Loucy (cell line): ENCODE measurements at regions not wholly inside any gene's neighbourhood (a gene's known extent, or its start where the extent isn't known, plus 50 kb on each side); places are given as distances from the start of the nearest gene placed in this dataset.
A peak's percentile ranks its signal among the peaks of the same experiment; 100 is the strongest.

ENCODE experiments used
- H2AFZ ChIP-seq: fragments of 200-600 bp; sonication (generic); 2 replicates; pipeline ENCODE4 v1.6.0; 2016; ENCODE audit warnings: antibody characterized with exemption, mild to moderate bottlenecking, low read length, moderate library complexity
- H3F3A ChIP-seq: fragments of 200-600 bp; 2 replicates; pipeline ENCODE4 v1.6.0; 2016; ENCODE audit warnings: antibody characterized with exemption, low read depth, mild to moderate bottlenecking
- H3K27me3 ChIP-seq: fragments of 200-600 bp; sonication (generic); 2 replicates; pipeline ENCODE4 v1.6.1; 2014; ENCODE audit warnings: low read length, mild to moderate bottlenecking; ENCODE audit not compliant: insufficient read depth, poor library complexity, severe bottlenecking
- H3K36me3 ChIP-seq: fragments of 200-600 bp; sonication (generic); 2 replicates; pipeline ENCODE4 v1.6.1; 2016; ENCODE audit warnings: low read length; ENCODE audit not compliant: insufficient read depth
- H3K4me1 ChIP-seq: fragments of 200-600 bp; sonication (generic); 2 replicates; pipeline ENCODE4 v1.5.1; 2014; ENCODE audit warnings: low read length, mild to moderate bottlenecking; ENCODE audit not compliant: insufficient read depth, poor library complexity, severe bottlenecking
- H3K4me2 ChIP-seq: fragments of 200-600 bp; sonication (generic); 2 replicates; pipeline ENCODE4 v1.6.0; 2014; ENCODE audit warnings: antibody characterized with exemption, low read length, low read depth, mild to moderate bottlenecking; ENCODE audit not compliant: poor library complexity, severe bottlenecking
- H3K4me3 ChIP-seq: fragments of 200-600 bp; sonication (generic); 2 replicates; pipeline ENCODE4 v1.5.1; 2014; ENCODE audit warnings: low read length, mild to moderate bottlenecking, mixed read lengths; ENCODE audit not compliant: poor library complexity, severe bottlenecking
- H3K79me2 ChIP-seq: fragments of 200-600 bp; sonication (generic); 2 replicates; pipeline ENCODE4 v1.6.1; 2014; ENCODE audit warnings: low read length; ENCODE audit not compliant: insufficient read depth
- H3K9ac ChIP-seq: fragments of 200-600 bp; sonication (generic); 2 replicates; pipeline ENCODE4 v1.6.0; 2014; ENCODE audit warnings: mild to moderate bottlenecking, low read depth, low read length, moderate library complexity; ENCODE audit not compliant: poor library complexity, severe bottlenecking
- H3K9me2 ChIP-seq: fragments of 200-600 bp; sonication (generic); replicated peaks from 2 replicates; pipeline ENCODE4 v1.6.1; 2016; ENCODE audit warnings: low read depth, low read length, mixed read lengths
- H3K9me3 ChIP-seq: fragments of 200-600 bp; sonication (generic); 2 replicates; pipeline ENCODE4 v1.6.1; 2014; ENCODE audit warnings: mild to moderate bottlenecking, antibody characterized with exemption, low read length, low read depth; ENCODE audit not compliant: insufficient read depth
- H4K20me1 ChIP-seq: fragments of 200-600 bp; sonication (generic); 2 replicates; pipeline ENCODE4 v1.6.0; 2014; ENCODE audit warnings: antibody characterized with exemption, low read length, mild to moderate bottlenecking; ENCODE audit not compliant: insufficient read depth, poor library complexity, severe bottlenecking
- EZH2phosphoT487 ChIP-seq: fragments of 200-600 bp; IDR thresholded peaks from 2 replicates; pipeline ENCODE4 v1.6.1; 2018; ENCODE audit warnings: antibody characterized with exemption, mild to moderate bottlenecking, moderate library complexity, borderline replicate concordance
- TF ChIP-seq, protein P1 (sequence below): fragments of 200-600 bp; sonication (generic); conservative IDR thresholded peaks from 2 replicates; pipeline ENCODE4 v1.5.1; 2014; ENCODE audit warnings: mild to moderate bottlenecking, antibody characterized with exemption, low read length

DNA sequence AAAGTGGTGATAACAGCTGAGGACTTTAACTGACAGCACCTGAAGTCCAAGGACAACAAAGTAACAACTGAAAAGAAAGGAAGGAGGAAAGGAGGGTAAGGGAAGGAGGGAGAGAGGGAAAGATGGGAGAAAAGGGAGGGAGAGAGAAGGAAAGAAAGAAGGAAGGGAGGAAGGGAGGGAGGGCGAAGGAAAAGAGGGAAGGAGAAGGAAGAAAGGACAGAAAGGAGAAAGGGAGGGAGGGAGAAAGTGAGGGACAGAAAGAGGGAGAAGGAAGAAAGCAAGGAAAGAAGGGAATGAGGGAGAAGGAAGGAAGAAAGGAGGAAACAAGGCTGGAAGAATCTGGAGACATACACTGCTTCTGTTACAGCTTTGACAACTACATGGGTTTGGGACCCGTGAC lies 494.4 kb downstream of the FUT8 start:
- no peaks in the 10 kb centered on the region for H3K27me3 ChIP-seq
- no peaks in the 10 kb centered on the region for H3F3A ChIP-seq
- TF ChIP-seq, protein P1, sequence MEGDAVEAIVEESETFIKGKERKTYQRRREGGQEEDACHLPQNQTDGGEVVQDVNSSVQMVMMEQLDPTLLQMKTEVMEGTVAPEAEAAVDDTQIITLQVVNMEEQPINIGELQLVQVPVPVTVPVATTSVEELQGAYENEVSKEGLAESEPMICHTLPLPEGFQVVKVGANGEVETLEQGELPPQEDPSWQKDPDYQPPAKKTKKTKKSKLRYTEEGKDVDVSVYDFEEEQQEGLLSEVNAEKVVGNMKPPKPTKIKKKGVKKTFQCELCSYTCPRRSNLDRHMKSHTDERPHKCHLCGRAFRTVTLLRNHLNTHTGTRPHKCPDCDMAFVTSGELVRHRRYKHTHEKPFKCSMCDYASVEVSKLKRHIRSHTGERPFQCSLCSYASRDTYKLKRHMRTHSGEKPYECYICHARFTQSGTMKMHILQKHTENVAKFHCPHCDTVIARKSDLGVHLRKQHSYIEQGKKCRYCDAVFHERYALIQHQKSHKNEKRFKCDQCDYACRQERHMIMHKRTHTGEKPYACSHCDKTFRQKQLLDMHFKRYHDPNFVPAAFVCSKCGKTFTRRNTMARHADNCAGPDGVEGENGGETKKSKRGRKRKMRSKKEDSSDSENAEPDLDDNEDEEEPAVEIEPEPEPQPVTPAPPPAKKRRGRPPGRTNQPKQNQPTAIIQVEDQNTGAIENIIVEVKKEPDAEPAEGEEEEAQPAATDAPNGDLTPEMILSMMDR: no peak
- TF ChIP-seq EZH2phosphoT487: no peak
- no peak overlapping the region for H3K4me2 ChIP-seq
- H4K20me1 ChIP-seq: no peaks in the 10 kb centered on the region
- H3K79me2 ChIP-seq: no peaks in the 10 kb centered on the region
- H3K9ac ChIP-seq: no peak overlapping the region
- peaks cover 15% of the 10 kb centered on the region for H3K4me1 ChIP-seq
- H3K36me3 ChIP-seq: no peaks in the 10 kb centered on the region
- H3K4me3 ChIP-seq: no peak overlapping the region
- no peaks in the 10 kb centered on the region for H3K9me3 ChIP-seq
- no peak overlapping the region for H2AFZ ChIP-seq
- H3K9me2 ChIP-seq: no peaks in the 10 kb centered on the region

DNA sequence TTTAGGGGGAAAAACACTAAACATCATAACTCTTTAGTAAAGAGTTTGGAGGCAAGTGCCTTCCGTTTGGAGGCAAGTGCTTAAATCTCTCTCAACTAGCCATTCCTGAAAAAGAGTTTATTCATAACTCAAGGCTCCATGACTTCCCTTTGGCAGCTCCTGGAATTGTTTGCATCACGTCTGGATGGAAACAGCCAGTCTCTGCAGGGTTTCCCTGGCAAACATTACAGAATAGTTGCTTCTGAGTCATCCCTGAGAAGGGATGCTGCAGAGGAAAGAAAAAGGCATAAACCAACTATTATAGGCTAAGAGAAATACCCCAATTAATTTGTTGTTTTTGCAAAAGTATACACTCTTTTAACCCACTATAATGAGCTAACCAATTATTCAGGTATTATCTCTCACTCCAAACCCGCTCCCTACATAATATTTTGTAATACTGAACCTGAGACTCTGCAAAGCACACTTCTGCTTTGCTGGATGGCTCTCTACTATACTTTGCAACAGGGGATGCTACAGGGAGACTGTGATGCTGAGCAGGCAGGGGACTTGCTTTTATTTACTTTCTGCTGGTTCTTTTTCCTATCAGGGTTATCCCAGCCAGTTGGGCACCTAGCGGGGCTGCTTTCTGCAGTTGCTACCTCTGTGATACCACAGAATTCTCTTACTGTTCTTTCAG lies 497.7 kb downstream of the FUT8 start:
- TF ChIP-seq, protein P1: no peak
- no peak for TF ChIP-seq EZH2phosphoT487
- Histone ChIP-seq H3K36me3 (no peaks in the 10 kb centered on the region), H3K9me3 (no peaks in the 10 kb centered on the region), H3K9ac (no peak overlapping the region), H3K4me3 (no peak overlapping the region), H3F3A (no peaks in the 10 kb centered on the region), H3K4me2 (no peak overlapping the region), H2AFZ (peak overlapping the region; percentile 7; the same call in 1 of the 2 replicates), H3K79me2 (no peaks in the 10 kb centered on the region), H3K9me2 (no peaks in the 10 kb centered on the region), H4K20me1 (no peaks in the 10 kb centered on the region), H3K4me1 (peaks cover 21% of the 10 kb centered on the region), H3K27me3 (no peaks in the 10 kb centered on the region)

DNA sequence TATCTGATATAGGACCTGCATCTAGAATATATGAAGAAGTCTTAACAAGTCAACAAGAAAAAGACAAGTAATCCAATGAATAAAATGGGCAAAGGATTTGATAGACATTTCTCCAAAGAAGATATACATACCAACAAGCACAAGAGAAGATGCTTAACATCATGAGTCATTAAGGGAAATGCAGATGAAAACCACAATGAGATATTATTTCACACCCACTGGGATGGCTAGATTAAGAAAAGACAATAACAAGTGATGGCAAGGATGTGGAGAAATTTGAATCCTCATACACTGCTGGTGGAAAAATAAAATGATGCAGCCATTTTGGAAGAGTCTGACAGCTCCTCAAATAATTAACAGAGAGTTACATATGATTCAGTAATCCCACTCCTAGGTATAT lies 502.6 kb downstream of the FUT8 start:
- Histone ChIP-seq H3K79me2 (no peaks in the 10 kb centered on the region), H3K9me3 (no peaks in the 10 kb centered on the region), H4K20me1 (no peaks in the 10 kb centered on the region), H3F3A (no peaks in the 10 kb centered on the region), H3K4me1 (peaks cover 21% of the 10 kb centered on the region), H3K4me3 (no peak overlapping the region), H3K36me3 (no peaks in the 10 kb centered on the region), H3K27me3 (no peaks in the 10 kb centered on the region), H3K9me2 (no peaks in the 10 kb centered on the region), H2AFZ (no peak overlapping the region), H3K9ac (no peak overlapping the region), H3K4me2 (no peak overlapping the region)
- TF ChIP-seq EZH2phosphoT487: no peak
- TF ChIP-seq, protein P1: no peak
